Suppressor macrophage treated with lipopolysaccharide for 1 hour (primary cell): ENCODE measurements at regions not wholly inside any gene's neighbourhood (a gene's known extent, or its start where the extent isn't known, plus 50 kb on each side); places are given as distances from the start of the nearest gene placed in this dataset.
A peak's percentile ranks its signal among the peaks of the same experiment; 100 is the strongest.

Experiments used
- DNase-seq, 3 donors: peaks; one replicate each; pipeline ENCODE4 v3.0.0-alpha.2; 2020 to 2022

GRCh38 chr22:49638001-49638400 is 189.7 kb downstream of the BRD1 start:
- no peak for DNase-seq

- no peak for DNase-seq
These were observed 190.4 kb downstream of the BRD1 start for GRCh38 chr22:49637255-49637760.

- no peak for DNase-seq
These were observed 191.0 kb downstream of the BRD1 start for GRCh38 chr22:49636649-49637048.

- no peak for DNase-seq
These were observed 191.5 kb downstream of the BRD1 start for GRCh38 chr22:49636214-49636613.

GRCh38 chr22:49634006-49634772 is 193.5 kb downstream of the BRD1 start:
- no peak for DNase-seq

GRCh38 chr22:49633010-49633324 is 194.7 kb downstream of the BRD1 start:
- no peak for DNase-seq

- DNase-seq = peak; percentile 45 to 71 (median 59)
These were observed 195.3 kb downstream of the BRD1 start for GRCh38 chr22:49632199-49633009.

- no peak for DNase-seq
These were observed 197.2 kb downstream of the BRD1 start for GRCh38 chr22:49630448-49630946.

GRCh38 chr22:49629586-49630447 is 197.9 kb downstream of the BRD1 start:
- no peak for DNase-seq

GRCh38 chr22:49629261-49629570 is 198.5 kb downstream of the BRD1 start:
- no peak for DNase-seq

GRCh38 chr22:49628391-49629260 is 199.0 kb downstream of the BRD1 start:
- no peak for DNase-seq

- DNase-seq = no peak
These were observed 200.2 kb downstream of the BRD1 start for GRCh38 chr22:49627217-49628181.

GRCh38 chr22:49626361-49627216 is 201.1 kb downstream of the BRD1 start:
- DNase-seq = no peak

- DNase-seq = no peak
These were observed 203.1 kb downstream of the BRD1 start for GRCh38 chr22:49624421-49625177.

GRCh38 chr22:49623715-49624114 is 204.0 kb downstream of the BRD1 start:
- DNase-seq = no peak

- no peak for DNase-seq
These were observed 204.5 kb downstream of the BRD1 start for GRCh38 chr22:49623176-49623575.

GRCh38 chr22:49622241-49623105 is 205.2 kb downstream of the BRD1 start:
- DNase-seq = no peak

- DNase-seq = no peak
These were observed 206.0 kb downstream of the BRD1 start for GRCh38 chr22:49621601-49622210.
